Posterior vena cava (tissue), 2 donors: ENCODE measurements at regions not wholly inside any gene's neighbourhood (a gene's known extent, or its start where the extent isn't known, plus 50 kb on each side); places are given as distances from the start of the nearest gene placed in this dataset.
"Not testable (repeated sequence)": the region's sequence is repeated elsewhere in the genome, so short reads cannot be mapped to it uniquely, and the experiment has no call there.

ENCODE experiments used
- DNase-seq: peaks from one replicate; pipeline ENCODE4 v3.0.0-alpha.2; 2020; ENCODE audit warnings: low spot score
- intact Hi-C, 2 donors: fragments of 100-400 bp; cut with DNase I; formaldehyde crosslinking; loops; one replicate each; pipeline versions ENCODE4 v1.14.1 to v1.14.2; 2022 to 2023
- donor health status: DM: yes; HTN: yes; CAD: no.
- donor health status: DM: yes; HTN: yes; CAD: no.

DNA sequence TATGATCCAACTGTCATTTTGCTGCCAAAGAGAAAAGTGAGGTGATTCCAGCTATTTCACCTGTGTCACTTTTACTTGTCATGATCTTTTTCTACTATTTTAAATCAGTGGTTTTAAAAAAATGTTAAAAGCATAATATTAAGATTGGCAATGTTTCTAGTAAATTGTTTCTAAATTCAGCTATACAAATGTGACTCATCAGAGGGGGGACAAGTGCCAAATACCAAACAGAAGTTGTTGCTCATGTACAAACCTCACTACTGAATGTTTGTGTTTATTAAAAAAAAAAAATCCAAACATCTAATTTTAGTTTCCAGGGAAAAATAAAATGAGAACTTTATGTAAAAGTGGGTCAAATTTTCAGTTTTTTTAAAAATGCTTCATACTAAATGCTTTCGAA, 346.2 kb upstream of the SNX7 start:
- intact Hi-C loops: no loop called here
- no peak for DNase-seq

- DNase-seq: no peak
- intact Hi-C loops: no loop called here
Measured at GRCh38 chr1:98314601-98315000, 346.9 kb upstream of the SNX7 start.

- DNase-seq: no peak
- intact Hi-C loops: no loop called here
Measured at GRCh38 chr1:98306517-98307089, 354.9 kb upstream of the SNX7 start.

DNA sequence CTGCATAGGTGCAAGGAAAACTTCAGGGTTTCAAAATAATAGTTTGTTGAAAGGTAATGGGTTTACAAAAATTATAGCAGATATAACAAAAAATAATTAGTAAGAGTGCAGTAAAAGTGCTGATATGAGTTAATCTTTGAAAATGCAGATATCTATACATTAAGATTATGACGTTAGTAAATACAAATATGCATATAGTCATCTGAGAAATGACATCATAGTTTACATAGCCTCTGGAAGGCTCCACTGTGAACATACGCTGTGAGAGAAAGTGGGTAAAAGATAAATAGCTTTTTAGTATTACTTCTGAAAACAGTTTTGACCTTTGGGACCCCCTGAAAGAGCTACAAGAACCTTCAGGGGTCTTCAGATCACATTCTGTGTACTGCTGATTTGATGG, 356.2 kb upstream of the SNX7 start:
- no peak for DNase-seq
- intact Hi-C loops: no loop called here

DNA sequence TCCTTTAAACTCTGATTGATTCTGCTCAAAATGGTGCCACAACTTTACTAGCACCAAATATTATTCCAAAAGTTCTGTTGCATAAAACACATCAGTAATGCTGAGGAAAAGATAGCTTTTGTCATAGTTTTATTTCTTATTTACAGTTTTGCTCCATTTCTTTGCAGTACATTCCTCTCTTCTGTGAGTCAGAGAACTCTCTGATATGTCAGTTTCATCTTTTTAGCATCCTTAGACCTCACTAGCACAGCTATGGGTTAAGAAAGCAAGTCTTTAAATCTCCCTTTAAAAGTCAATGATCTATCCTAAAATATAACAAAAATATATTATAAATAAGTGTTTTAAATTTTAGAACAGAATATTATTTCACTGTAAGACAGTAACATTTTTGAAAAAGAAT, 356.6 kb upstream of the SNX7 start:
- no peak for DNase-seq

DNA sequence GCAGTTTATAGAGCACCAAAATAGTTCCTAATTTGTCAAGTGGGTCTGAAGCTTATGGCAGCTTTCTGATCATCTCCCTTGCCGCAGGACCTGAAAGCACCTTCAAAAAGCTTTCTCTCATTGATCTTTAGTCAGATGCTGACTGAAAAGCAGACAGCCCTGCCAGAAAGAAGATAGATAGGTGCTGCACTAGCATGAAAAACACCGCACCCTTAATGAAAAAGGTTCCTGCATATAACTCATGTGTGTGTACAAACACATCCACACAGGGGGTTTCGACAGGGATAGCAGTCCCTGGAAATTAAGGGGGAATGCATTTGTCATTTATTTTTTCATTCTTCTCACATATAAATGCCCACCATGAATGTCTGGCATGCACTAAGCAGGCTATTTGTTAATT, 361.7 kb upstream of the SNX7 start:
- no peak for DNase-seq
- intact Hi-C loops: no loop called here

More for the DNA sequence above, 356.6 kb upstream of the SNX7 start:
- intact Hi-C loops: no loop called here

DNA sequence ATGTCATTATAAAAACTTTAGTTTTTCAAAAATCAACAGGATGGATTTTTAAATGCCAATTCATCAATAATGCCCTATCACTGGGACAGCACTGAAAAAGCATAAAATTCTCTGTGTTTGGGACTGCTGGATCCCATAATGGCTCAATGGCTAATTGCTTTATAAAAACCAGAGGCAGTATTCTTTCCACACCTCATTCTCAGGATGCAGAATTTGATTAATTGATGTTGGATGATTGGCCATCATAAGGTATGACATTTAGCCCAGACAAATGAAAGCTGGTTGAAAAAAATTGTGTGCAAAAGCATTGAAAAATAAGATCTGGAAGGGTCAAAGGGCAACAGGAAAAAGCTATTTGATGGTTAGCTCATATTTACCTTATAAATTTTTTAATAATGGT, 362.2 kb upstream of the SNX7 start:
- intact Hi-C loops: no loop called here
- DNase-seq: no peak

DNA sequence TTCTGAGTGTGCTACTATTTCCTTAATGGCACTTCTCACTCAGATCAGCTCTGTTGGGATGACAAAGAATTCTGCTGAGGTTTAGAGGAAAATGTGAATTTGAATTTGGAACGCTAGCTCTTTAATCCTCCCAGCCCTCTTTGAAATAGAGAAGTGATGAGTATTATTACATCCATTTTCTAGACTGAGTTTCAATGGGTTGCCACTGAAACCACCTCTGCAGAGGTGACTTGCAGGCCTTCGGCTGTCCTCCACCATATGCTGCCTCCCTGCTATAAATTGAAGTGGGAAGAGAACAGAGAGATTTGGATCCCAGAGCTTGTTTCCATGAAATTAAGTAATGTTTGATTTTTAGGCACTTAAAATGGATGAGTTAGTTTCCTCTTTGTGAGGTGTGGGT, 363.2 kb upstream of the SNX7 start:
- DNase-seq: no peak
- intact Hi-C loops: no loop called here

- intact Hi-C loops: no loop called here
Measured at GRCh38 chr1:98296681-98297080, 364.8 kb upstream of the SNX7 start.

GRCh38 chr1:98294127-98294526, 367.4 kb upstream of the SNX7 start:
- intact Hi-C loops: no loop called here

More at GRCh38 chr1:98296681-98297080, 364.8 kb upstream of the SNX7 start:
- DNase-seq: no peak

GRCh38 chr1:98292994-98293393, 368.5 kb upstream of the SNX7 start:
- no peak for DNase-seq
- intact Hi-C loops: no loop called here

More at GRCh38 chr1:98294127-98294526, 367.4 kb upstream of the SNX7 start:
- no peak for DNase-seq

GRCh38 chr1:98289311-98289710, 368.5 kb upstream of the DPYD start:
- intact Hi-C loops: no loop called here
- no peak for DNase-seq

- no peak for DNase-seq
- intact Hi-C loops: no loop called here
Measured at GRCh38 chr1:98288494-98288893, 367.7 kb upstream of the DPYD start.

DNA sequence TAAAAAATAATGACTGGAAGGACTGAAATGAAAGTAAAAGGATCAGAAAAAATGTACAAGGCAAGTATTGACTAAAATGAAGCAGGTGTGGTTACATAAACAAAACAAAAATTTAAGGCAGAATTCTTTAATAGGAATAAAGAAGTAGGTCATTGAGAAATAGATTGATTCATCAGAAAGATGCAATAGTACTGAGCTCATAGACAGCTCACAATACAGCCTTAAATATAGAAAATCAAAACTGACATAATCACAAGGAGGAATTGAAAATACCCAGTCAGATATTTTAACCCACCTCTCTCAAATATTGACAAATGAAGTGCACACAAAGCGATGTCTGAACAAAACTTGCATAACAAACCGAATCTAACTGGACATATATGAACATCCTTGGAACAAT, 366.8 kb upstream of the DPYD start:
- no peak for DNase-seq
- intact Hi-C loops: no loop called here

DNA sequence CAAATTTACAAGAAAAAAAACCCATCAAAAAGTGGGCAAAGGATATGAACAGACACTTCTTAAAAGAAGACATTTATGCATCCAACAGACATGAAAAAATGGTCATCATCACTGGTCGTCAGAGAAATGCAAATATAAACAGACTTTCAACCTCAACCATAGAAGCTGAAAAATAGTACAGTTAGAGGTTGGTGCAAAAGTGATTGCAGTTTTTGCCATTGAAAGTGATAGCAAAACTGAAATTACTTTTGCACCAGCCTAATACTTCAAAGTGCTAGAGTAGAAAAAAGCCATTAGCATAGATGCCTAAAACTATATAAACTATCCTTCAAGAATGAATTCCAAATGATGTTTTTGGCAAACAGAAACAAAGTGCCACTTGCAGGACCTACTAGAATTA, 365.8 kb upstream of the DPYD start:
- intact Hi-C loops: no loop called here
- DNase-seq: no peak

- intact Hi-C loops, DNase-seq: not testable (repeated sequence)
Measured at GRCh38 chr1:98285286-98285685, 364.5 kb upstream of the DPYD start.

DNA sequence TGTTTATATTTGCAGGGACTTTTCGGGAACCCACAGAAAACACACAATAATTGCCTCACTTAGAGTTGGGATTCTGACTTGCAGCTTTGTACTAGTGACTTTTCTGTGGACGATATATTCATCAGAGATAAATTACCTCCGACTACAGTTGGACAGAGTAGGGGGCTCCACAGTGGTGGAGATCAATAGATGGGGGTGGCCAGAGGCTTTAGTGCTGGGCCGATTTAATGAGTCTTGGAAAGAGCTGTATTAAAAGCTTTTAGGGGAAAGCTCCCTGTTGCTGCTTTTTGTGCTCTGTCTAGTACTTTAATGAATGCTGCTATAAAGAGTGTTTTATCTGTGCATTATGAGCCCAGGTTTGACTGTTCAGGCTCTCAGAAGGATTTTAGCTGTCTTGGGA, 359.2 kb upstream of the DPYD start:
- no peak for DNase-seq
- intact Hi-C loops: no loop called here

GRCh38 chr1:98278055-98278454, 357.2 kb upstream of the DPYD start:
- intact Hi-C loops: no loop called here
- no peak for DNase-seq

DNA sequence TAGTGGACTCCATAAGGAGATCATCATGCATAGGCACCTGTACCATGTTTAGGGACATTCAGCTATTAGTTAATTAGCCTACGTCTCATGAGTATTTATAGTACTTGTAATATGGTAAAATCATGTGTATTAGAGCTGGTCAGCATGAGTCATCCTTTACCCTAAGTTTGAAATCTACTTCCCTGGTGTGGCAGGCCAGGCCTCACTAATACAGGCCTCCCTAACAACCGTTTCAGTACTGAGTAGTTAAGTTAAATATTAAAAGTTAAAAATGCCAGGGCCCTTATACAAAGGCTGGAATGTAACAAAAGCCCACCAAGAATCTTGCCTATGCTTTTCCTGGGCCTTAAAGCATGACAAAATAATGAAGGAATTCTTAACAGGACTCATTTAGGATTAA, 356.3 kb upstream of the DPYD start:
- intact Hi-C loops: no loop called here
- no peak for DNase-seq

DNA sequence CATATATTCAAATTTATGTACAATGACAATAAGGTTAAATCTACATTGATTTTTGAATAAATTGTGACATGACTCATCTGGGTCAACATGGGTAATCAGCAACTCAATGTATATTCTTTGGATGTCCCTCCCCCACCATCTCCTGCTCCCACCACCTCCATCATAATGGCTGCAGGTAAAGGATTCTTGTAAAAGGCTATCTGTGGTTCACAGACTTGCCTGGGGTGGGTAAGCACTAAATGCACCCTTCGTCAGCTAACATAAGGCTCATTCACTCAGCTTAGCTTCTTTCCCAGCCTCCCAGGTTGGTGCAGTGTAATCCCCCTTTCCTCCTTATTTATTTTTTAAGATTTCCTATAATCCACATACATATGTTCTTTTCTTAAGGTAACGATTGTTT, 355.7 kb upstream of the DPYD start:
- DNase-seq: no peak
- intact Hi-C loops: no loop called here

- DNase-seq: no peak
- intact Hi-C loops: no loop called here
Measured at GRCh38 chr1:98268316-98268715, 347.5 kb upstream of the DPYD start.

- intact Hi-C loops: no loop called here
Measured at GRCh38 chr1:98267423-98267822, 346.6 kb upstream of the DPYD start.

More at GRCh38 chr1:98267423-98267822, 346.6 kb upstream of the DPYD start:
- DNase-seq: no peak
